Fibroblast of peridontal ligament (primary cell): ENCODE measurements at regions not wholly inside any gene's neighbourhood (a gene's known extent, or its start where the extent isn't known, plus 50 kb on each side); places are given as distances from the start of the nearest gene placed in this dataset.
"Not testable (repeated sequence)": the region's sequence is repeated elsewhere in the genome, so short reads cannot be mapped to it uniquely, and the experiment has no call there.

Source experiments
- DNase-seq: peaks from one replicate; pipeline ENCODE4 v3.0.0-alpha.2; 2010; ENCODE audit errors: extremely low read depth

DNA sequence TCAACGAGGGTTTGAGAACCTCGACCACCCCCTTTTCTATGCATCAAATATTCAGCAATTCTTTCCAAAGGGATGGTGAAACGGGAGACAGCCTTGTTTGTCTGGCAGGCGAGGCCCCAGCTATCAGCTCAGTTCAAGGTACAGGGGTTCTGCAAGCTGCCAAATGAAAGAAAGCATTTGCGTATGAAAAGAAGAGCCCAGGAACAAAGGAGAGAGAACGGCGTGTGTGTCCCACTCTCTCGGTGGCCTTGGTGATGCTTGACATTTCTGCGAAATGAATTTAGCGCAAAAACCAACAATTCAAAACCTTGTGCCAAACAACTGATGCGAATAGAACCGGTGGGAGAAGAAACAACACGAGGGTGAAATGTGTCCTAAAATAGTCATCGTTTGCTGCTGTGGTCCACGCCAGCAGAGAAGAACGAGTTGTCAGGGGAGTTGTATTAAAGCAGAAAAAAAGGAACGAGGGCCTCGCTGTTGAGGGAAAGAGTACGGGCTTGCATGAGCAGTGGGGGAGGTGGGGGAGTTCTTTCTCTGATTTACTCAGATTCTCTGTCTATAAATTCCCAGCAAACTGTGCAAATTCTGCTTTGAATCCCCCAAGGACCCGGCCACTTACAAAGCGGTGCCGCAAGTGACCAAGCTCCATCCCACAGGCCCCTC lies 97.7 kb downstream of the TMEM130 start:
- DNase-seq, result no peak

- DNase-seq, result no peak
Measured at GRCh38 chr7:98774884-98775283, 94.9 kb downstream of the TMEM130 start.

GRCh38 chr7:98777051-98777450 lies 92.8 kb downstream of the TMEM130 start:
- DNase-seq, result no peak

GRCh38 chr7:98778421-98778820 lies 91.4 kb downstream of the TMEM130 start:
- DNase-seq, result no peak

DNA sequence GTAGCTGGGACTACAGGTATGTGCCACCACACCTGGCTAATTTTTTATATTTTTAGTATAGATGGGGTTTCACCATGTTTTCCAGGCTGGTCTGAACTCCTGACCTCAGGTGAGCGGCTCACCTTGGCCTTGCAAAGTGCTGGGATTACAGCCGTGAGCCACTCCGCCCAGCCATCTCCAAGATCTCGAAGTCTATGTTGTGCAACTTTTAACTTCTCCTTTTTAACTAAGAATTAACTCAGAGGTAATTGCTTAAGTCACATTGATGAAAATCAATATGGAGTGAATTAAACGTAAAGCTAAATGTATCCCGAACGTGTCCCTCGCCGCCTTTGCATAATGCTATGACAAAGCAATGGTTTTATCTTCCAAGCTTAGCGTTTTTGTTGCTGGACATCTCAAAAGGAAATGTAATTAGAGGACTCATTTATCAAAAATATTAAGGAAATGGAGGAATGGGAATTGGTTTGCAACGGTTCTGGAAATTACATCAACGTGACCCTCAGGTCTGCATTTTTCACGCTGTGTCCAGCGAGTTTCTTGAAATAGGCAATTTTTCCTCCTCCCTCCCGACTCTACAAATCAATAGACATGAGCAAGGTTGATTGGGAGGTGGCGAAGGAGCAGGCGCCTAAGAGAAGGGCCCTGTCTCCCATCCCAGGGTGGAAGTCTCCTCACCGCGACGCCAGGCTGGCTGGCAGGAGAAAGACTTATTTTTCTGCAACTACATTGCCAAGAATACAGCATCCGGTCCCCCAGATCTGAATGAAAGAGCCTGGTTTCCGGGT lies 89.8 kb downstream of the TMEM130 start:
- no peak for DNase-seq

- DNase-seq, result no peak
Measured at GRCh38 chr7:98784216-98784785, 85.5 kb downstream of the TMEM130 start.

GRCh38 chr7:98785929-98786571 lies 83.8 kb downstream of the TMEM130 start:
- DNase-seq, result no peak

DNA sequence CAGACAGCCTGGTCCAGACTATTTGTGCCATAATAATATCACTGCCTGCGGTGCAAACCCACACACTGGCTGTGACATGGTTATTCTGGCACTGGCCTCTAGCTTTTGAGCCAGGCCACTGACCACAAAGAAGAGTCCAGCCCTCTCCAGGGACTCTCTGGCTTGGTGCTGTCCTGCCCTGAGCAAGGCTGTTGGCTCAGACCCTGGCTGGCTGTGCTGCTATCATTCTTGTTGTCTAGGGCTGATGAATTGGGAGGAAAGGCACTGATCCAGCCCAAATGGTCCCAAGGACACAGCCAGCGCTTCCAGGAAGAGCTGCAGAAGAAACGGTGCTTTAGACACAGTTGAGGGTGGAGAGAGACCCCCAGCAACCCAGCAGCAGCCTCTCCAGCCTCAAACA lies 80.8 kb downstream of the TMEM130 start:
- DNase-seq, result no peak

GRCh38 chr7:98794453-98794852 lies 75.4 kb downstream of the TMEM130 start:
- DNase-seq, result not testable (repeated sequence)

- no peak for DNase-seq
Measured at GRCh38 chr7:98795741-98796493, 73.9 kb downstream of the TMEM130 start.
